GM23248 (cell line): ENCODE measurements at regions not wholly inside any gene's neighbourhood (a gene's known extent, or its start where the extent isn't known, plus 50 kb on each side); places are given as distances from the start of the nearest gene placed in this dataset.

ENCODE experiments used
- EZH2 ChIP-seq: fragments of 200-600 bp; sonication (generic); IDR thresholded peaks from 2 replicates; pipeline ENCODE4 v1.6.1; 2018; ENCODE audit warnings: antibody characterized with exemption, mild to moderate bottlenecking; ENCODE audit not compliant: insufficient read depth, poor library complexity, severe bottlenecking
- EZH2phosphoT487 ChIP-seq: fragments of 200-600 bp; sonication (generic); IDR thresholded peaks from 2 replicates; pipeline ENCODE4 v1.6.1; 2018; ENCODE audit warnings: antibody characterized with exemption, moderate library complexity, mild to moderate bottlenecking, low read depth; ENCODE audit not compliant: insufficient read depth

DNA sequence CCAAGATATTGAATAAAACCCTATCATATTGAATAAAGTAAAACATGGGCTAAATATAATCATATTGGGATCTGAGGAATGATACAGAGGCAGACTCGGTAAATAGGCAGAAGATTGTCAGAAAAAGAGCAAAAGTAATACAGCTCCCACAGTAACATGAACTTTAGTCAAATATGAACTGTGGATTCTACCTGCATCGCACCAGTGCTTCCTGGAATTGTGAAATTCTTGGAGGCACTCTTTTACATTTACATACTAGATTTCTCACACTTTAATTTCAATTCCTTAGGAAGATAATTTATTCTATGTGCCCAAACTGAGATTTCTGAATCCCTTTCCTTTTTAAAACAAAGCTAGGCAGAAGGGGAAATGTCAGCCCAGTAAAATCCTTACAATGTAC lies 325.1 kb upstream of the SLC39A10 start:
- TF ChIP-seq EZH2phosphoT487 = no peak
- no peak for TF ChIP-seq EZH2
